ENCODE measurements at regions not wholly inside any gene's neighbourhood (a gene's known extent, or its start where the extent isn't known, plus 50 kb on each side); places are given as distances from the start of the nearest gene placed in this dataset.
"Not testable (repeated sequence)": the region's sequence is repeated elsewhere in the genome, so short reads cannot be mapped to it uniquely, and the experiment has no call there.

DNA sequence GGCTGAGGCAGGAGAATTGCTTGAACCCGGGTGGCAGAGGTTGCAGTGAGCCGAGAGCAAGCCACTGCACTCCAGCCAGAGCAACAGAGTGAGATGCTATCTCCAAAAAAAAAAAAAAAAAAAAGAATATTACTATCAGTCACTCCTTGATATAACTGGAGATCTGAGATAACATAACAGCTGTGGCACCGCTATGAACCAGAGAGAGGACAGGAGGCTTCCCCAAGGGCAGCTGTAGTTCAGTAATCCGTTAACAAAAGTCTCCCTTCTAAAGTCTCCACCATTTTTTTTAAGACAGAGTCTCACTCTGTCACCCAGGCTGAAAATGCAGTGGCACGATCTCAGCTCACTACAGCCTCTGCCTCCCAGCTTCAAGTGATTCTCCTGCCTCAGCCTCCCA, 120.5 kb downstream of the SEPTIN7 start:
- H2BK5ac ChIP-seq (ENCODE audit: low read length); H3K23ac ChIP-seq (ENCODE audit: low read length); H3K4me3 ChIP-seq (ENCODE audit: low read length); H2BK120ac ChIP-seq (ENCODE audit: low read depth, low read length); H3K18ac ChIP-seq (ENCODE audit: low read length); H3K79me2 ChIP-seq (ENCODE audit: control insufficient read depth, insufficient read depth, low read length); H3K4ac ChIP-seq (ENCODE audit: low read depth, low read length); H3K4me2 ChIP-seq (ENCODE audit: low read length); H3K4me1 ChIP-seq (ENCODE audit: control insufficient read depth, low read depth, low read length); H3K79me1 ChIP-seq (ENCODE audit: low read length); H3K36me3 ChIP-seq (ENCODE audit: control insufficient read depth, insufficient read depth, low read length); H2BK15ac ChIP-seq (replicated peaks; ENCODE audit: low read depth); H2AK5ac ChIP-seq (ENCODE audit: low read length); H3K27me3 ChIP-seq (ENCODE audit: insufficient read depth, low read length, poor library complexity); H3K56ac ChIP-seq (ENCODE audit: low read length); DNase-seq; H3K27ac ChIP-seq (ENCODE audit: low read depth, low read length); H4K8ac ChIP-seq (ENCODE audit: low read depth, low read length); H3K9ac ChIP-seq (ENCODE audit: low read length); H4K5ac ChIP-seq (ENCODE audit: low read length): not testable (repeated sequence)
- no CpG with 5 or more reads among the region's 5 CpGs for WGBS (ENCODE audit: extremely low coverage, insufficient coverage, low lambda C conversion rate)

DNA sequence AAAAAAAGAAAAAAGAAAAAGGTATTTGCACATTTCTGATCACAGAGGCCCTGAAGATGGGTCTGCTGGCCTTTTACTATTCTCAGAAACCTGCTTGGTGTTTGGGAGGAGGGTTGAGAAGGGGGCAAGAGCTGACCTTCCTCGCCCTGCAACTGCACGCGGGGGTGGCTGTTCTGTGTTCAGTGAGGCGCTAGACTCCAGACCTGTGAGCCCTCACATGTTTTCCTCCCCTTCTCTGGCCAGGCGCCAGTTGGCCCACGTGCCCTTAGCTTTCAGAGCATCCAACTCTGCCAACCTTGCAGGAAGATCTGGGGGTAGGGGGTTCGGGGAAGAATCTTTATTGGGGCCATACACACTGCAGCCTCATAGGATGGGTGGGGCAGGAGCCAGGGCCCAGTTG, 123.8 kb downstream of the SEPTIN7 start:
- not testable (repeated sequence) for H2BK15ac ChIP-seq (replicated peaks; ENCODE audit: low read depth); H3K4ac ChIP-seq (ENCODE audit: low read depth, low read length); H3K23ac ChIP-seq (ENCODE audit: low read length); H3K4me3 ChIP-seq (ENCODE audit: low read length); H4K5ac ChIP-seq (ENCODE audit: low read length); H4K8ac ChIP-seq (ENCODE audit: low read depth, low read length); H2AK5ac ChIP-seq (ENCODE audit: low read length); H3K36me3 ChIP-seq (ENCODE audit: control insufficient read depth, insufficient read depth, low read length); H3K9ac ChIP-seq (ENCODE audit: low read length); H3K27me3 ChIP-seq (ENCODE audit: insufficient read depth, low read length, poor library complexity); H3K4me2 ChIP-seq (ENCODE audit: low read length); H3K79me2 ChIP-seq (ENCODE audit: control insufficient read depth, insufficient read depth, low read length); H3K56ac ChIP-seq (ENCODE audit: low read length); H3K18ac ChIP-seq (ENCODE audit: low read length); H3K27ac ChIP-seq (ENCODE audit: low read depth, low read length); H3K4me1 ChIP-seq (ENCODE audit: control insufficient read depth, low read depth, low read length); H2BK120ac ChIP-seq (ENCODE audit: low read depth, low read length); H3K79me1 ChIP-seq (ENCODE audit: low read length); H2BK5ac ChIP-seq (ENCODE audit: low read length); DNase-seq
- WGBS (ENCODE audit: extremely low coverage, insufficient coverage, low lambda C conversion rate) = no CpG with 5 or more reads among the region's 7 CpGs

DNA sequence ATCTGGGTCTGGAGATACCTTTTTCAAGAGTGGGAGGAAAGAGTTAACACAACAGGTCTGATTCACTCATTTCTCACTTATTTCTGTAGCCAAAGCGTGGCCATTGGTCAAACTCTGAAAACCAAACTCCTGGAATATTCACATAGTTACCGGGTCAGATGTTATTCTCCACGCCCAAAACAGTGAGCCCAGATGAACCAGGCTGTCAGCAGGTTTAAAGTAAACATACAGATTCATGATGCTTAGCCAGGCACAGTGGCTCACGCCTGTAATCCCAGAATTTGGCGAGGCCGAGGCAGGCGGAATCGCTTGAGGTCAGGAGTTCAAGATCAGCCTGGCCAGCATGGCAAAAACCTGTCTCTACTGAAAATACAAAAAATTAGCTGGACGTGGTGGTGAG, 126.1 kb downstream of the SEPTIN7 start:
- whole genome bisulfite sequencing (ENCODE audit: extremely low coverage, insufficient coverage, low lambda C conversion rate) = no CpG with 5 or more reads among the region's 9 CpGs

DNA sequence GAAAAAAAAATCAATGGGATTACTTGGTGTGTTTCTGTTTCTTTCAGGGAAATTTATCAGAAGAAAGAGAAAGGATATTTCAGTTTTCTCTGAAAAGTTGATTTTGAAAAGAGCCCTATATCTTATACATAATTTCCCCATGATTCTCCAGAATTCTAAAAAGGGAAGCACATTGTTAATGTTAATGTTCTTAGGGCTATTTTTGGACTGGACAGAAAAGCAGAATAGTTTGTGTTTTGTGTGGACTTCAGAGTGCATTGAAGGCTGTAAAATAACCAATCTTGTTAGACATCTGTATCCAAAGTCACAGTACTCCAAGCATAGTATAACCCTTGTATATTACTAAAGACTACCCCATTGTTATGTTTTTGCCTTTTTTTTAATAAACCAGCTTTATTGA, 130.3 kb downstream of the SEPTIN7 start:
- not testable (repeated sequence) for H3K4ac ChIP-seq (ENCODE audit: low read depth, low read length)

More for the DNA sequence above, 126.1 kb downstream of the SEPTIN7 start:
- H2BK5ac ChIP-seq (ENCODE audit: low read length); H3K4ac ChIP-seq (ENCODE audit: low read depth, low read length); H2BK15ac ChIP-seq (replicated peaks; ENCODE audit: low read depth); H3K9ac ChIP-seq (ENCODE audit: low read length); H2BK120ac ChIP-seq (ENCODE audit: low read depth, low read length); H3K27me3 ChIP-seq (ENCODE audit: insufficient read depth, low read length, poor library complexity); H4K8ac ChIP-seq (ENCODE audit: low read depth, low read length); H3K79me1 ChIP-seq (ENCODE audit: low read length); DNase-seq; H3K36me3 ChIP-seq (ENCODE audit: control insufficient read depth, insufficient read depth, low read length); H3K18ac ChIP-seq (ENCODE audit: low read length); H3K23ac ChIP-seq (ENCODE audit: low read length); H2AK5ac ChIP-seq (ENCODE audit: low read length); H3K56ac ChIP-seq (ENCODE audit: low read length); H3K4me3 ChIP-seq (ENCODE audit: low read length); H3K79me2 ChIP-seq (ENCODE audit: control insufficient read depth, insufficient read depth, low read length); H3K4me1 ChIP-seq (ENCODE audit: control insufficient read depth, low read depth, low read length); H4K5ac ChIP-seq (ENCODE audit: low read length); H3K4me2 ChIP-seq (ENCODE audit: low read length); H3K27ac ChIP-seq (ENCODE audit: low read depth, low read length): not testable (repeated sequence)

DNA sequence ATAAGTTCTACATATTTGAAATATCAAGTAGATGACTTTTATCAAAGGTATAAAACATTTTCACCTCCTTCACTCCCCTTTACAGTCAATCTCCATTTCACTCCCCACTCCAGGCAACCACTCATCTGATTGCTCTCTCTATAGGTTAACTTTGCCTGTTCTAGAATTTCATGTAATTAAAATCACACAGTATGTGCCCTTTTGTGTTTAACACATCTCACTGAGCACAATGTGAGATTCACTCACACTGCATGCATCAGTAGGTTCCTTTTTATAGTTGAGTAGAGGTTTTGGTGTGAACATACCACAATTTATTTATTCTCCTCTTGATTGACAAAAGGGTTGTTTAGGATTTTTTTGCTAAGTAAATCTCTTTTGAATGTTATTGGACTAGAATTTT, 130.7 kb downstream of the SEPTIN7 start:
- not testable (repeated sequence) for H3K9ac ChIP-seq (ENCODE audit: low read length); H3K4me3 ChIP-seq (ENCODE audit: low read length); H3K4me2 ChIP-seq (ENCODE audit: low read length); DNase-seq; H3K18ac ChIP-seq (ENCODE audit: low read length); H2BK5ac ChIP-seq (ENCODE audit: low read length); H3K79me1 ChIP-seq (ENCODE audit: low read length); H3K27me3 ChIP-seq (ENCODE audit: insufficient read depth, low read length, poor library complexity); H3K36me3 ChIP-seq (ENCODE audit: control insufficient read depth, insufficient read depth, low read length); H2BK120ac ChIP-seq (ENCODE audit: low read depth, low read length); H3K4me1 ChIP-seq (ENCODE audit: control insufficient read depth, low read depth, low read length); H2AK5ac ChIP-seq (ENCODE audit: low read length); H2BK15ac ChIP-seq (replicated peaks; ENCODE audit: low read depth); H3K4ac ChIP-seq (ENCODE audit: low read depth, low read length); H4K8ac ChIP-seq (ENCODE audit: low read depth, low read length); H3K23ac ChIP-seq (ENCODE audit: low read length); H3K56ac ChIP-seq (ENCODE audit: low read length); H3K27ac ChIP-seq (ENCODE audit: low read depth, low read length); H3K79me2 ChIP-seq (ENCODE audit: control insufficient read depth, insufficient read depth, low read length); H4K5ac ChIP-seq (ENCODE audit: low read length)

More for the DNA sequence above, 130.3 kb downstream of the SEPTIN7 start:
- H4K5ac ChIP-seq (ENCODE audit: low read length); H3K79me2 ChIP-seq (ENCODE audit: control insufficient read depth, insufficient read depth, low read length); H3K79me1 ChIP-seq (ENCODE audit: low read length); H3K18ac ChIP-seq (ENCODE audit: low read length); DNase-seq; H2BK120ac ChIP-seq (ENCODE audit: low read depth, low read length); H3K56ac ChIP-seq (ENCODE audit: low read length); H3K23ac ChIP-seq (ENCODE audit: low read length); H3K27ac ChIP-seq (ENCODE audit: low read depth, low read length); H2BK5ac ChIP-seq (ENCODE audit: low read length); H3K27me3 ChIP-seq (ENCODE audit: insufficient read depth, low read length, poor library complexity); H3K4me2 ChIP-seq (ENCODE audit: low read length); H4K8ac ChIP-seq (ENCODE audit: low read depth, low read length); H3K4me1 ChIP-seq (ENCODE audit: control insufficient read depth, low read depth, low read length); H3K9ac ChIP-seq (ENCODE audit: low read length); H3K36me3 ChIP-seq (ENCODE audit: control insufficient read depth, insufficient read depth, low read length); H2BK15ac ChIP-seq (replicated peaks; ENCODE audit: low read depth); H3K4me3 ChIP-seq (ENCODE audit: low read length); H2AK5ac ChIP-seq (ENCODE audit: low read length): not testable (repeated sequence)

DNA sequence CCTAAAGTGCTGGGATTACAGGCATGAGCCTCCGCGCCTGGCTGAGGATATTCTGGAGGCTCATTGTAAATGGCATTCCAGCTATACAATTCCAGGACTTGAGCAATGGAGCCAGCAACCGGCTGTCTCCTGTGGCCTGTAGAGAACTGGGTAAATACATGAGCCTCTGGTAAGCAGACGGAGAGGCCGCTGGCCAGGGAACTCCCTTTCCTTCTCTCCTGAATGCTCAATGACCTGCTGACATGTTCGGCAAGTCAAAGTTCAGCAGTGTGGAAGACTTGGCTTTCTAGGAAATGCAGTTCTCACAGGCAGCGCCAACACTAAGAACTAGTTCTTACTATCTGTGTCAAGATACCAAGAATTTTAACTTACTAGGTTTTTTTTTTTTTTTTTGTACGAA, 139.8 kb downstream of the SEPTIN7 start:
- not testable (repeated sequence) for H3K36me3 ChIP-seq (ENCODE audit: control insufficient read depth, insufficient read depth, low read length); H3K18ac ChIP-seq (ENCODE audit: low read length); H3K4me3 ChIP-seq (ENCODE audit: low read length); H2BK5ac ChIP-seq (ENCODE audit: low read length); H3K79me2 ChIP-seq (ENCODE audit: control insufficient read depth, insufficient read depth, low read length); H4K5ac ChIP-seq (ENCODE audit: low read length); H3K27me3 ChIP-seq (ENCODE audit: insufficient read depth, low read length, poor library complexity); H3K56ac ChIP-seq (ENCODE audit: low read length); H3K4ac ChIP-seq (ENCODE audit: low read depth, low read length); H3K23ac ChIP-seq (ENCODE audit: low read length); H3K9ac ChIP-seq (ENCODE audit: low read length); DNase-seq; H2BK120ac ChIP-seq (ENCODE audit: low read depth, low read length); H2BK15ac ChIP-seq (replicated peaks; ENCODE audit: low read depth); H3K27ac ChIP-seq (ENCODE audit: low read depth, low read length); H3K4me1 ChIP-seq (ENCODE audit: control insufficient read depth, low read depth, low read length); H3K4me2 ChIP-seq (ENCODE audit: low read length); H3K79me1 ChIP-seq (ENCODE audit: low read length); H2AK5ac ChIP-seq (ENCODE audit: low read length); H4K8ac ChIP-seq (ENCODE audit: low read depth, low read length)
- no CpG with 5 or more reads among the region's 8 CpGs for WGBS (ENCODE audit: extremely low coverage, insufficient coverage, low lambda C conversion rate)
